ENCODE measurements at regions not wholly inside any gene's neighbourhood (a gene's known extent, or its start where the extent isn't known, plus 50 kb on each side); places are given as distances from the start of the nearest gene placed in this dataset.

DNA sequence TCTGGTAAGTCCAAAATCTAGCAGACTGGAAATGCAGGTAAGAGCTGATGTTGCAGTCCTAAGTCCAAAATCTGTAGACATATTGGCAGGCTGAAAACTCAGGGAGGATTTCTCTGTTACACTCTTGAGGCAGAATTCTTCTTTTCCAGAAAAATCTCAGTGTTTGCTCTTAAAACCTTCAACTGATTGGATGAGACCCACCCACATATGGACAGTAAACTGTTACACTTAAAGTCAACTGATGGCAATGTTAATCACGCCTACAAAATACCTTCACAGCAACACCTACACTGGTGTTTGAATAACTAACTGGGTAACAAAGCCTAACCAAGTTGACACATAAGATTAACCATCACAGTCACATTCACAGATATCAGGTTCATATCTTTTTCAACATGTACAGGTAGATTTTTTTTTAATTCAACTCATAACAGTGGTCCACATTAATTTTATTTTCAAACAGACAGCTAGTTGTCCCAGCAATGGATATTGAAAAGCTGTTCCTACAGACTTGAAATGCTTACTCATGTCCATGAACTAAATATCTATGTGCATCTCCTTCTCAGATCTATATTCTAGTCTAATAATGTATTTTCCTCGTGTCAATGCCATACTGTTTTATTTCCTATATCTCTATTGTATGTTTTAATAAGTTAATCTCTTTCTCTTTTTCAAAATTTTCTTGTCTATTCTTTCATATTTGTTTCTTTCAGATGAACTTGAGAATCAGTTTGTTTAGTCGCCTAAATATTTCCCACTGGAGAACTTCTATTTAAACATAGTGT lies 110.1 kb downstream of the TMPRSS5 start:
- no peaks in the 10 kb centered on the region for H3K9me2 ChIP-seq (ENCODE audit: insufficient read depth)
- no peaks in the 10 kb centered on the region for H4K20me1 ChIP-seq (replicated peaks; ENCODE audit: insufficient read depth)
- H3K4me3 ChIP-seq, result no peak overlapping the region
- no peaks in the 10 kb centered on the region for H3K27me3 ChIP-seq (ENCODE audit: insufficient read depth)
- Mint-ChIP-seq H3K4me1 (0 out of 3 replicates have a peak, but pooled peaks cover 5% of the 10 kb centered on the region), H3K4me3 (no peak overlapping the region), H3K27me3 (ENCODE audit: insufficient read depth, low read depth, poor library complexity) (peaks cover 7% of the 10 kb centered on the region), H3K9me3 (peaks cover 15% of the 10 kb centered on the region), H3K27ac (no peak overlapping the region), H3K36me3 (ENCODE audit: low read depth) (peaks cover 6% of the 10 kb centered on the region; the same call in 2 of the 3 replicates)
- no peak overlapping the region for H3K4me2 ChIP-seq
- H3K36me3 ChIP-seq (ENCODE audit: insufficient read depth), result no peaks in the 10 kb centered on the region
- no peak overlapping the region for H2AFZ ChIP-seq
- H3F3A ChIP-seq (replicated peaks; ENCODE audit: low read depth), result no peaks in the 10 kb centered on the region
- no peak for TF ChIP-seq NANOG (IDR thresholded peaks at IDR 0.05; ENCODE audit: borderline replicate concordance)
- no peak for TF ChIP-seq ZNF114 (CRISPR knock-in tag; IDR thresholded peaks at IDR 0.05)
- no peak for TF ChIP-seq ETS1 (IDR thresholded peaks at IDR 0.05)
- no peak overlapping the region for H3K27ac ChIP-seq (ENCODE audit: low read depth)
- no peaks in the 10 kb centered on the region for H3K4me1 ChIP-seq (ENCODE audit: insufficient read depth)
- no peaks in the 10 kb centered on the region for H3K79me2 ChIP-seq (replicated peaks; ENCODE audit: insufficient read depth)
- DNase-seq (ENCODE audit: low spot score), result no peak
- ATAC-seq, result no peak

GRCh38 chr11:113593698-113594308 lies 112.3 kb downstream of the TMPRSS5 start:
- Histone ChIP-seq H3F3A (replicated peaks; ENCODE audit: low read depth) (no peaks in the 10 kb centered on the region), H3K4me3 (no peak overlapping the region), H3K4me1 (ENCODE audit: insufficient read depth) (no peaks in the 10 kb centered on the region), H3K27ac (ENCODE audit: low read depth) (no peak overlapping the region), H4K20me1 (replicated peaks; ENCODE audit: insufficient read depth) (no peaks in the 10 kb centered on the region), H3K79me2 (replicated peaks; ENCODE audit: insufficient read depth) (no peaks in the 10 kb centered on the region), H2AFZ (peak overlapping the region; percentile 45; the same call in 1 of the 2 replicates), H3K9me2 (ENCODE audit: insufficient read depth) (no peaks in the 10 kb centered on the region), H3K4me2 (no peak overlapping the region), H3K27me3 (ENCODE audit: insufficient read depth) (no peaks in the 10 kb centered on the region), H3K36me3 (ENCODE audit: insufficient read depth) (no peaks in the 10 kb centered on the region)
- Mint-ChIP-seq H3K36me3 (ENCODE audit: low read depth) (peaks cover 6% of the 10 kb centered on the region; the same call in 2 of the 3 replicates), H3K27ac (no peak overlapping the region), H3K4me1 (0 out of 3 replicates have a peak, but pooled peaks cover 5% of the 10 kb centered on the region), H3K27me3 (ENCODE audit: insufficient read depth, low read depth, poor library complexity) (peaks cover 7% of the 10 kb centered on the region), H3K9me3 (peaks cover 15% of the 10 kb centered on the region), H3K4me3 (no peak overlapping the region)
- ATAC-seq (no peak), DNase-seq (ENCODE audit: low spot score) (no peak)
- TF ChIP-seq JUNB (IDR thresholded peaks at IDR 0.05; ENCODE audit: unreplicated experiment), result no peak
- TF ChIP-seq EZH2 (IDR thresholded peaks at IDR 0.05; ENCODE audit: low read depth, unreplicated experiment), result no peak
- TF ChIP-seq ZNF331 (CRISPR knock-in tag; IDR thresholded peaks at IDR 0.05; ENCODE audit: low read depth), result no peak
- TF ChIP-seq CREB1 (CRISPR knock-in tag; IDR thresholded peaks at IDR 0.05; ENCODE audit: low read depth), result no peak
- no peak for TF ChIP-seq ETS1 (IDR thresholded peaks at IDR 0.05)
- no peak for TF ChIP-seq STAT1 (IDR thresholded peaks at IDR 0.05; ENCODE audit: unreplicated experiment)
- no peak for TF ChIP-seq NANOG (IDR thresholded peaks at IDR 0.05; ENCODE audit: borderline replicate concordance)
- TF ChIP-seq, protein P1, sequence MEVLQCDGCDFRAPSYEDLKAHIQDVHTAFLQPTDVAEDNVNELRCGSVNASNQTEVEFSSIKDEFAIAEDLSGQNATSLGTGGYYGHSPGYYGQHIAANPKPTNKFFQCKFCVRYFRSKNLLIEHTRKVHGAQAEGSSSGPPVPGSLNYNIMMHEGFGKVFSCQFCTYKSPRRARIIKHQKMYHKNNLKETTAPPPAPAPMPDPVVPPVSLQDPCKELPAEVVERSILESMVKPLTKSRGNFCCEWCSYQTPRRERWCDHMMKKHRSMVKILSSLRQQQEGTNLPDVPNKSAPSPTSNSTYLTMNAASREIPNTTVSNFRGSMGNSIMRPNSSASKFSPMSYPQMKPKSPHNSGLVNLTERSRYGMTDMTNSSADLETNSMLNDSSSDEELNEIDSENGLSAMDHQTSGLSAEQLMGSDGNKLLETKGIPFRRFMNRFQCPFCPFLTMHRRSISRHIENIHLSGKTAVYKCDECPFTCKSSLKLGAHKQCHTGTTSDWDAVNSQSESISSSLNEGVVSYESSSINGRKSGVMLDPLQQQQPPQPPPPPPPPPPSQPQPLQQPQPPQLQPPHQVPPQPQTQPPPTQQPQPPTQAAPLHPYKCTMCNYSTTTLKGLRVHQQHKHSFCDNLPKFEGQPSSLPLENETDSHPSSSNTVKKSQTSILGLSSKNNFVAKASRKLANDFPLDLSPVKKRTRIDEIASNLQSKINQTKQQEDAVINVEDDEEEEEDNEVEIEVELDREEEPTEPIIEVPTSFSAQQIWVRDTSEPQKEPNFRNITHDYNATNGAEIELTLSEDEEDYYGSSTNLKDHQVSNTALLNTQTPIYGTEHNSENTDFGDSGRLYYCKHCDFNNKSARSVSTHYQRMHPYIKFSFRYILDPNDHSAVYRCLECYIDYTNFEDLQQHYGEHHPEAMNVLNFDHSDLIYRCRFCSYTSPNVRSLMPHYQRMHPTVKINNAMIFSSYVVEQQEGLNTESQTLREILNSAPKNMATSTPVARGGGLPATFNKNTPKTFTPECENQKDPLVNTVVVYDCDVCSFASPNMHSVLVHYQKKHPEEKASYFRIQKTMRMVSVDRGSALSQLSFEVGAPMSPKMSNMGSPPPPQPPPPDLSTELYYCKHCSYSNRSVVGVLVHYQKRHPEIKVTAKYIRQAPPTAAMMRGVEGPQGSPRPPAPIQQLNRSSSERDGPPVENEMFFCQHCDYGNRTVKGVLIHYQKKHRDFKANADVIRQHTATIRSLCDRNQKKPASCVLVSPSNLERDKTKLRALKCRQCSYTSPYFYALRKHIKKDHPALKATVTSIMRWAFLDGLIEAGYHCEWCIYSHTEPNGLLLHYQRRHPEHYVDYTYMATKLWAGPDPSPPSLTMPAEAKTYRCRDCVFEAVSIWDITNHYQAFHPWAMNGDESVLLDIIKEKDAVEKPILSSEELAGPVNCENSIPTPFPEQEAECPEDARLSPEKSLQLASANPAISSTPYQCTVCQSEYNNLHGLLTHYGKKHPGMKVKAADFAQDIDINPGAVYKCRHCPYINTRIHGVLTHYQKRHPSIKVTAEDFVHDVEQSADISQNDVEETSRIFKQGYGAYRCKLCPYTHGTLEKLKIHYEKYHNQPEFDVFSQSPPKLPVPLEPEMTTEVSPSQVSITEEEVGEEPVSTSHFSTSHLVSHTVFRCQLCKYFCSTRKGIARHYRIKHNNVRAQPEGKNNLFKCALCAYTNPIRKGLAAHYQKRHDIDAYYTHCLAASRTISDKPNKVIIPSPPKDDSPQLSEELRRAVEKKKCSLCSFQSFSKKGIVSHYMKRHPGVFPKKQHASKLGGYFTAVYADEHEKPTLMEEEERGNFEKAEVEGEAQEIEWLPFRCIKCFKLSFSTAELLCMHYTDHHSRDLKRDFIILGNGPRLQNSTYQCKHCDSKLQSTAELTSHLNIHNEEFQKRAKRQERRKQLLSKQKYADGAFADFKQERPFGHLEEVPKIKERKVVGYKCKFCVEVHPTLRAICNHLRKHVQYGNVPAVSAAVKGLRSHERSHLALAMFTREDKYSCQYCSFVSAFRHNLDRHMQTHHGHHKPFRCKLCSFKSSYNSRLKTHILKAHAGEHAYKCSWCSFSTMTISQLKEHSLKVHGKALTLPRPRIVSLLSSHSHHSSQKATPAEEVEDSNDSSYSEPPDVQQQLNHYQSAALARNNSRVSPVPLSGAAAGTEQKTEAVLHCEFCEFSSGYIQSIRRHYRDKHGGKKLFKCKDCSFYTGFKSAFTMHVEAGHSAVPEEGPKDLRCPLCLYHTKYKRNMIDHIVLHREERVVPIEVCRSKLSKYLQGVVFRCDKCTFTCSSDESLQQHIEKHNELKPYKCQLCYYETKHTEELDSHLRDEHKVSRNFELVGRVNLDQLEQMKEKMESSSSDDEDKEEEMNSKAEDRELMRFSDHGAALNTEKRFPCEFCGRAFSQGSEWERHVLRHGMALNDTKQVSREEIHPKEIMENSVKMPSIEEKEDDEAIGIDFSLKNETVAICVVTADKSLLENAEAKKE (CRISPR knock-in tag; IDR thresholded peaks at IDR 0.05), result no peak
- no peak for TF ChIP-seq EZH2phosphoT487 (IDR thresholded peaks at IDR 0.05; ENCODE audit: unreplicated experiment)
